HG02840 (cell line): ENCODE measurements at regions not wholly inside any gene's neighbourhood (a gene's known extent, or its start where the extent isn't known, plus 50 kb on each side); places are given as distances from the start of the nearest gene placed in this dataset.

Experiments used
- ATAC-seq: cut with Tn5 transposase; IDR thresholded peaks from one replicate; pipeline ENCODE4 v1.9.1; 2021; ENCODE audit warnings: mild to moderate bottlenecking, moderate library complexity, moderate number of reproducible peaks; ENCODE audit not compliant: unreplicated experiment, low FRiP score

DNA sequence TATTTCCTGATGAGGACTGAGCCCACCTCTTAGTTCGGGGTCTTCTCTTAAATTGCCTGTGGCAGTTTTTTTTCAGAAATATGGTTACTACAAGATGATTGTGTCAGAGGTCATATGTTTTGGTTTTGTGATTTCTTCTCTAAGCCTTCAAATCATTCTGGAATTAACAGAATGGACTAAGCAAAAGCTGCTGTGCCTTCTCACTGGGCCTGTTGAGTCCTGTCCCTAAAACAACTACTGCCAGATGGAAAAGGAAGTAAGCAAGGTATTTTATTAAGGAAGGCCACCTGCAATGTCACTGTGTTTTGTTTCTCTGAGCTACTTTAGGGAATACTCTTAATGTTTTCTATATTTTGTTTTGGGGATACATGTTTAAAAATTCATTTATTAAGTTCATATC lies 470.8 kb downstream of the PCDH20 start:
- no peak for ATAC-seq

- ATAC-seq, result no peak
These were observed 471.6 kb downstream of the PCDH20 start for GRCh38 chr13:60944016-60944415.

DNA sequence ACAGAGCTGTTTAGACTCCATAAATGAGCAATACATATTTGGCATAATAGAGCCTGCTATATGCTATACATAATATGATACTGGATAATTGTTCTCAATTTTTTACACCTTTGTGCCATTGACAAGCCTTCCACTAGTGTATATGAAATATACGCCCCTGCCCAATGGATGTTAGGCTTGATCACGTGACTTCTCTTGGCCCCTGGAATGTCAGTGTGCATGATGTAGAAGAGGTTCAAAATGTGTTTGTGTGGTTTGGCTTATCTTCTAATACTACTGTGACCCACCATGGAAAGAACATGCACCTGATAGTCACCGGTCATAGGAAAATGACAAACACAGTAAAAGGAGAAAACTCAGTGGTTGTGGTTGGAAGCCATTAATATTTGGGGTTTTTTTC lies 479.4 kb downstream of the PCDH20 start:
- no peak for ATAC-seq

GRCh38 chr13:60933638-60934037 lies 482.0 kb downstream of the PCDH20 start:
- ATAC-seq, result no peak

DNA sequence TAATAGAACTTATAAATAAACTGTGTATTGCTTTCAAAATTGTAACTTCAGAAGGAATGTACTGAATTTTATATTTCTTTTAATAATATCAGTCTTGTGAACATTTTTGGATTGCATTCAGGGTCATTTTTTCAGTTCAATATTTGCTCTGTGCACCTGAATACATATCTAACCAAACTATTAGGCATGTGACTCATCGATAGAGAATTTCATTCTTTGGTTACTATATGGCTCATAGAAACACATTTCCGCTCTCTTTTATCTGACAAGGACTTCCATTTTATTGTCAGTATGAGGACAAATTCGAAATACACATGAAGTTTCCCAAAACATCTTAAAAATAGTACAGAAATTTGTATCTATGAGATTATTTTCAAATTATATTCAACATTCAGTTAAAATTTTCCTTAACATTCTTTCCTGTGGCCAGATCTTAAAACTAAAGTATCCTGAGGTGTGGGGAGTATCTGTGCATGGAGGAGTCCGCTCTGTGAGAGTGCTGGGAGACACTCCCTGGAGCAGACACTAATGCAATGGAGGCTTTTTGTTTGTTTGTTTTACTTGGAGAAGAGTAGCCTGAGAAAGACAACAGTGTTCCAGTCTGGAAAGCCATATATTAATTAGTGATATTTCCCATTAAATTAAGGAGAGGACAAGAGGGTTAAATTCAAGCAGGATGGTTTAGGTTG lies 483.6 kb downstream of the PCDH20 start:
- ATAC-seq, result no peak

- ATAC-seq, result no peak
These were observed 490.0 kb downstream of the PCDH20 start for GRCh38 chr13:60925686-60926085.

GRCh38 chr13:60924856-60925255 lies 490.8 kb downstream of the PCDH20 start:
- ATAC-seq, result no peak

GRCh38 chr13:60922576-60923231 lies 492.9 kb downstream of the PCDH20 start:
- no peak for ATAC-seq

GRCh38 chr13:60893801-60894200 lies 496.8 kb downstream of the TDRD3 start:
- ATAC-seq, result no peak

- no peak for ATAC-seq
These were observed 490.7 kb downstream of the TDRD3 start for GRCh38 chr13:60887711-60888110.

GRCh38 chr13:60881507-60881906 lies 484.5 kb downstream of the TDRD3 start:
- ATAC-seq, result no peak

GRCh38 chr13:60873116-60873515 lies 476.1 kb downstream of the TDRD3 start:
- ATAC-seq, result no peak

DNA sequence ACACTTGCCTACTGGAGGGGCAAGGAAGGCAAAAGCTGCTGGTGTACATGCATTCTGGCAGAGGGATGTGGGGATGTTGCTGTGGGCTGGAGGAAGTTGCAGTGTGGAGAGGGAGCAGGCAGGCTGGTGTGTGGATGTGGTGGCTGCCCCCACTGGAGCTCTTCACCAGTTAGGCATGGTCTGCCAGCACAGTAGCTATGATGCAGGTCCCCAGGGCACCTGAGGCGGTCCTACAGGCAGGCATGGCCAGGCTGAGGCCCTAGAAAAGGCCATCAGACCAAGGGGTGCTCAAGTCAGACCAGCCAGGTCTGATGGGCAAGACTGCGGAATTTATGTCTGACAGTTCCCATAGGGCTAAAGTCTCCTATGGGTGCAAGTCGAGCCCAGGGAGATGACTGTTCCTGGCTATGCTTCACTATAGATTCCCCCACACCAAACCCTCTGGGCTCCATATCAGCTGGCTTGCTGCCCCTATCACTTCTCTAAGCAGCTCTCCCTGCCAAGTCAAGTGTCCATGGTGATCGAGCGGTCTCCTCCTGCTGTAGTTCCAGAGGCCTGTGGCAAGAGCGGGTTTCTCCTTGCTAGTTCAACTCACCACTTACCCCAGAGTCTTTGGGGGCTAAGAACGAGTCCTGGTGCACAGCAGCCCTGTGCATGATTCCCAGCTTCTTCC lies 473.1 kb downstream of the TDRD3 start:
- no peak for ATAC-seq

- ATAC-seq, result no peak
These were observed 472.2 kb downstream of the TDRD3 start for GRCh38 chr13:60869225-60869624.

GRCh38 chr13:60862036-60862435 lies 465.0 kb downstream of the TDRD3 start:
- no peak for ATAC-seq

DNA sequence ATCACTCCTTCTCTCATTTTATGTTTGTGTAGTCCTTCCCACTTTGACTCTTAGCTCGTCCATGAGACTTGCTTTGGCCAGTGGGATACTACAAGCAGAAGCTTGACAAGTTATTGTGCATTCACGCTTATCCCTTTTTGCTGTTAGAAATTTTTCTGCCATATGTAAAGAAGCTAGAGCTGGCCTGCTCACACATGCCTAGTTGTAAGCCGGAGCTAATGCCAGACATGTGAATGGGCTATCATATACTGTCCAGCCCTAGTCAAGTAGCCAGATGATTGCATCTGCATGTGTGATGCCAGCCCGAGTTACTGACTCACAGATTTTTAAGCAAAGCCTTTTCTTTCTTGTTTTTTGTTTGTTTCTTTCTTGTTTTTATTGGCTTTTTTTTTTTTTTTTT lies 460.7 kb downstream of the TDRD3 start:
- no peak for ATAC-seq

DNA sequence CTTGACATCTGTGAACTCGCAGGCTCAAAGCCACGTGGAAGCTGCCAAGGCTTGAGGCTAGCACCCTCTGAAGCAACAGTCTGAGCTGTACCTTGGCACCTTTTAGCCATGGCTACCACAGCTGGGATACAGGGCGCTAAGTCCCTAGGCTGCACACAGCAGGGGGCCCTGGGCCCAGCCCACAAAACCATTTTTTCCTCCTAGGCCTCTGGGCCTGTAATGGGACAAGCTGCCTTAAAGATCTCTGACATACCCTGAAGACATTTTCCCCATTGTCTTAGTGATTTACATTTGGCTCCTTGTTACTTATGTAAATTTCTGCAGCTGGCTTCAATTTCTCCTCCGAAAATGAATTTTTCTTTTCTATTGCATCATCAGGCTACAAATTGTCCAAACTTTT lies 455.9 kb downstream of the TDRD3 start:
- no peak for ATAC-seq

DNA sequence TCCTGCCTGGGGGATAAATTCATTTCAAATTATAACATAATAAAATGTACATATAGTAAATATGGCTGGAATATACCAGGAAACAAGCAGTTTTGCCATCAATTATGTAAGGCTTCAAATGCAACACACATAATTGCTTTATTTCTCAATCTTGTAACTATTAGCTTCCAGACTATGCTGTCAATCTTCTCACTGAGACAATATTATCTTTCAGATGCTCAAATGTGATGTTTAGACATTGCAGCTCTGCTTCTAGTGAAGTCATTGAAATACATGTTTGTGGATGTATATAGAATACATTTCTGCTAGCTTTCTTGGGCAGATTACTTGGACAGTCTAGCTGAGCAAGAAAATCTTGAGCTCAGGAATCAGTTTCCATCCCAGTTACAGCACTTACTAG lies 454.4 kb downstream of the TDRD3 start:
- ATAC-seq, result no peak

DNA sequence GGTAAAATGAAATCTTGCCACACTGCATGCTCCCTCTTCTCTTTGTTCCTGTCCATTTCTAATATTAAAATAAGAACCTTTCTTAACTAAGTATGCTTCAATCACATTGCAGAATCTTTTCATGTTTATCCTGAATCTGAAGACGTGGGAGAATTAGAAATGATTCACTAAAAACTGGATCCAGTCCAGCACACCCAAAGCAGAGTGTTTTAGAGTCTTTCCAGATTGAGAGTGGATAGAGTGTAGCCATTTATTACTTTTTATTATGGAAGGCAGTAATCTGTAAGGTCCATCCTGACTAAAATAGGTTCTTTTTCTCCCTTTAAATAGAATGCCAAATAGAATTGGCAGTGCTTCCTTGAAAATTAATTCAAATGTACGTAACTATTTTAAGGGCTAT lies 453.5 kb downstream of the TDRD3 start:
- ATAC-seq, result no peak

- ATAC-seq, result no peak
These were observed 441.6 kb downstream of the TDRD3 start for GRCh38 chr13:60838581-60838980.

DNA sequence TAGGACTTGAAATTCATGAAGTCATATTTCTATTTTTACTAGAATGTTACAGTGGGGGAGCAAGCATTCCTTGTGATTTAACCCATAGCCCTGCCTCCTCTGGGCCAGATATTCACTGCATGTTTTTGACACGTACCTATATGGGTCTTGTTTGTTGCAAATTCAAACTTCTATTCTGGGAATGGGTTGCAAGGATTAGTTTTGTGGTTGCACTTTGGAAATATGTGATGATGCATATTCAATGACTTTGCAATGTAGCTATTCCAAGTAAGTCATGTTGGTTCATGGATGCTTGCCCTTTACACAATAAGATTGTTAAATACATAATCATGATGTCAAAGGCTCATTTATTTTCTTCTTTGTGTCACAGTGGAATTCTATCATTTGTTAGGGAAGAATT lies 440.8 kb downstream of the TDRD3 start:
- ATAC-seq, result no peak

DNA sequence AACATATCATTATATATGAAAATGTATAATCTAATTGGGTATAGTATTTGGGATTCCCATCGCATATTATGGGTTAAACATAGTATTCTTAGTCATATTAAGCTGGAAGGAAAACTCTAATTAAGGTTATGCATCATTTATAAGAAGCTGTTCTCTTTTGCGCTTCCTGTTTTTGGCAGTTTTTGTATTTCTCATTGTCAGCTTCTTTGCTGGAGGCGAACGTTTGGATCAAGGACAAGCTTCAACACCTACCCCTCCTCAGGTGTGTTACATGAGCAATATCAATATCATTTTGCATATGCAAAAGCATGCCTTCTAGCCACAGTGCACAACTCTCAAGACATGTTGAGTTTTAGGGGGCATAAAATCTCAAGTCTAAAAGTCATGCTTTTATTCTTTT lies 439.8 kb downstream of the TDRD3 start:
- ATAC-seq, result no peak
